ENCODE measurements at regions not wholly inside any gene's neighbourhood (a gene's known extent, or its start where the extent isn't known, plus 50 kb on each side); places are given as distances from the start of the nearest gene placed in this dataset.

DNA sequence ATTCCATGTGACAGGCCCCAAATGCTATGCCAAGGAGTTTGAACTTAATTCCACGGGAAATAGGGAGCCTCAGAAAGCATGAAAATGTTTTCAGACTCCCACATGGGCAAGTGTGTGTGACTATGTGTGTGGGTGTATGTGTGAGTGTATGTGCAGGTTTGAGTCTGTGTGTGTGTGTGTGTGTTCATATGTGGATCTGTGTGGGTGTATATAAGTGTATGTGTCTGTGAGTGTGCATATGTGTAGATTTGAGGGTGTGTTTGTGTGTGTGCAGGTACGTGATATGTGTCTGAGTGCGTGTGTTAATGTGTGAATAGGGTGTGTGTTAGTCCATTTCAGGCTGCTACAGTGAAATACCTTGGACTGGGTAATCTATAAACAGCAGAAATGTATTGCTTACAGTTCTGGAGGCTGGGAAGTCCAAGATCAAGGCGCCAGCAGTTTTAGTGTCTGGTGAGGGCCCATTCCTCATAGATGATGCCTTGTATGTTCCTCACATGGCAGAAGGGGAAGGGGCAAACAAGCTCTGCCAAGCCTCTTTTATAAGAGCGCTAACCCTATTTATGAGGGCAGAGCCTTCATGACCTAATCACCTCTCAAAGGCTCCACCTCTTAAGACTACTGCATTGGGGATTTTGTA, 181.1 kb upstream of the TAB2 start:
- no peak for TF ChIP-seq TEAD4 (IDR thresholded peaks at IDR 0.05)

GRCh38 chr6:149136913-149137286, 180.6 kb upstream of the TAB2 start:
- TF ChIP-seq RAD21 (IDR thresholded peaks at IDR 0.05; ENCODE audit: low read depth), result no peak
- TF ChIP-seq TCF12 (IDR thresholded peaks at IDR 0.05; ENCODE audit: low read depth), result no peak
- no peak for TF ChIP-seq YY1 (IDR thresholded peaks at IDR 0.05; ENCODE audit: low read depth)
- no peak for TF ChIP-seq ZBTB7A (IDR thresholded peaks at IDR 0.05; ENCODE audit: low read depth)
- TF ChIP-seq EGR1 (IDR thresholded peaks at IDR 0.05), result no peak
- TF ChIP-seq MAX (IDR thresholded peaks at IDR 0.05), result no peak
- no peak for TF ChIP-seq TAF1 (IDR thresholded peaks at IDR 0.05; ENCODE audit: low read depth)
- TF ChIP-seq, protein P1, sequence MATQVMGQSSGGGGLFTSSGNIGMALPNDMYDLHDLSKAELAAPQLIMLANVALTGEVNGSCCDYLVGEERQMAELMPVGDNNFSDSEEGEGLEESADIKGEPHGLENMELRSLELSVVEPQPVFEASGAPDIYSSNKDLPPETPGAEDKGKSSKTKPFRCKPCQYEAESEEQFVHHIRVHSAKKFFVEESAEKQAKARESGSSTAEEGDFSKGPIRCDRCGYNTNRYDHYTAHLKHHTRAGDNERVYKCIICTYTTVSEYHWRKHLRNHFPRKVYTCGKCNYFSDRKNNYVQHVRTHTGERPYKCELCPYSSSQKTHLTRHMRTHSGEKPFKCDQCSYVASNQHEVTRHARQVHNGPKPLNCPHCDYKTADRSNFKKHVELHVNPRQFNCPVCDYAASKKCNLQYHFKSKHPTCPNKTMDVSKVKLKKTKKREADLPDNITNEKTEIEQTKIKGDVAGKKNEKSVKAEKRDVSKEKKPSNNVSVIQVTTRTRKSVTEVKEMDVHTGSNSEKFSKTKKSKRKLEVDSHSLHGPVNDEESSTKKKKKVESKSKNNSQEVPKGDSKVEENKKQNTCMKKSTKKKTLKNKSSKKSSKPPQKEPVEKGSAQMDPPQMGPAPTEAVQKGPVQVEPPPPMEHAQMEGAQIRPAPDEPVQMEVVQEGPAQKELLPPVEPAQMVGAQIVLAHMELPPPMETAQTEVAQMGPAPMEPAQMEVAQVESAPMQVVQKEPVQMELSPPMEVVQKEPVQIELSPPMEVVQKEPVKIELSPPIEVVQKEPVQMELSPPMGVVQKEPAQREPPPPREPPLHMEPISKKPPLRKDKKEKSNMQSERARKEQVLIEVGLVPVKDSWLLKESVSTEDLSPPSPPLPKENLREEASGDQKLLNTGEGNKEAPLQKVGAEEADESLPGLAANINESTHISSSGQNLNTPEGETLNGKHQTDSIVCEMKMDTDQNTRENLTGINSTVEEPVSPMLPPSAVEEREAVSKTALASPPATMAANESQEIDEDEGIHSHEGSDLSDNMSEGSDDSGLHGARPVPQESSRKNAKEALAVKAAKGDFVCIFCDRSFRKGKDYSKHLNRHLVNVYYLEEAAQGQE (IDR thresholded peaks at IDR 0.05; ENCODE audit: low read depth), result no peak
- no peak for TF ChIP-seq FOXM1 (IDR thresholded peaks at IDR 0.05; ENCODE audit: borderline replicate concordance, low read depth)
- TF ChIP-seq CEBPB (IDR thresholded peaks at IDR 0.05), result no peak
- no peak for TF ChIP-seq NFIC (IDR thresholded peaks at IDR 0.05)
- no peak for TF ChIP-seq CREB1 (IDR thresholded peaks at IDR 0.05; ENCODE audit: low read depth)
- no peak for TF ChIP-seq TEAD4 (IDR thresholded peaks at IDR 0.05)
- TF ChIP-seq, protein P2, sequence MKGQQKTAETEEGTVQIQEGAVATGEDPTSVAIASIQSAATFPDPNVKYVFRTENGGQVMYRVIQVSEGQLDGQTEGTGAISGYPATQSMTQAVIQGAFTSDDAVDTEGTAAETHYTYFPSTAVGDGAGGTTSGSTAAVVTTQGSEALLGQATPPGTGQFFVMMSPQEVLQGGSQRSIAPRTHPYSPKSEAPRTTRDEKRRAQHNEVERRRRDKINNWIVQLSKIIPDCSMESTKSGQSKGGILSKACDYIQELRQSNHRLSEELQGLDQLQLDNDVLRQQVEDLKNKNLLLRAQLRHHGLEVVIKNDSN (IDR thresholded peaks at IDR 0.05), result no peak
- no peak for TF ChIP-seq EP300 (IDR thresholded peaks at IDR 0.05; ENCODE audit: borderline replicate concordance)

- no peak for TF ChIP-seq NFIC (IDR thresholded peaks at IDR 0.05)
- no peak for TF ChIP-seq CEBPB (IDR thresholded peaks at IDR 0.05)
- TF ChIP-seq MAX (IDR thresholded peaks at IDR 0.05), result no peak
- no peak for TF ChIP-seq EGR1 (IDR thresholded peaks at IDR 0.05)
- no peak for TF ChIP-seq TAF1 (IDR thresholded peaks at IDR 0.05; ENCODE audit: low read depth)
- no peak for TF ChIP-seq TEAD4 (IDR thresholded peaks at IDR 0.05)
- no peak for TF ChIP-seq TCF12 (IDR thresholded peaks at IDR 0.05; ENCODE audit: low read depth)
- TF ChIP-seq YY1 (IDR thresholded peaks at IDR 0.05; ENCODE audit: low read depth), result no peak
- TF ChIP-seq ZBTB7A (IDR thresholded peaks at IDR 0.05; ENCODE audit: low read depth), result no peak
- TF ChIP-seq RAD21 (IDR thresholded peaks at IDR 0.05; ENCODE audit: low read depth), result no peak
- TF ChIP-seq, protein P2 (IDR thresholded peaks at IDR 0.05), result no peak
- no peak for TF ChIP-seq FOXM1 (IDR thresholded peaks at IDR 0.05; ENCODE audit: borderline replicate concordance, low read depth)
- TF ChIP-seq CREB1 (IDR thresholded peaks at IDR 0.05; ENCODE audit: low read depth), result no peak
These were observed 179.9 kb upstream of the TAB2 start for GRCh38 chr6:149137594-149137993.

DNA sequence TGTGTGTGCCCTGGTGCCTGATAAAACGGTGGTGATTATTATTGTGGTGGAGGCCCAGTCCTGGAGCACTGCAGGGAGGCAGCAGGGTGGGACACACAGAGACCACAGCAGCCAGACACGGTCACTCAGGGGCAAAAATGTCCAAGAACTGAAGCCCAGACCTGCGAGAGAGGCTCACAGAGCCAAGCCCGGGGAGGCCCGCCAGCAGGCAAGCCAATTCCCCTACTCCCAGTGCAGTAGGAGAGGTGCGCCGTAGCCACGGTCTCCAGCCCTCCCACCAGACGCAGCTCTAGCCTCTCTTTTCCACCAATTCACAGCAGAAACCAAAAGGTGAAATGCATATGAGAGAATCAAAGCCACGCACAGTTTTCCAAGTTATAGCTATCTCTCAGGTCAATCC, 179.4 kb upstream of the TAB2 start:
- TF ChIP-seq YY1 (IDR thresholded peaks at IDR 0.05; ENCODE audit: low read depth) (no peak), RAD21 (IDR thresholded peaks at IDR 0.05; ENCODE audit: low read depth) (no peak), TCF12 (IDR thresholded peaks at IDR 0.05; ENCODE audit: low read depth) (no peak), EGR1 (IDR thresholded peaks at IDR 0.05) (no peak), EP300 (IDR thresholded peaks at IDR 0.05; ENCODE audit: borderline replicate concordance) (no peak), ZBTB7A (IDR thresholded peaks at IDR 0.05; ENCODE audit: low read depth) (no peak), MAX (IDR thresholded peaks at IDR 0.05) (no peak), CEBPB (IDR thresholded peaks at IDR 0.05) (no peak)
- TF ChIP-seq, protein P1 (IDR thresholded peaks at IDR 0.05; ENCODE audit: low read depth), result no peak
- TF ChIP-seq, protein P2 (IDR thresholded peaks at IDR 0.05), result no peak

DNA sequence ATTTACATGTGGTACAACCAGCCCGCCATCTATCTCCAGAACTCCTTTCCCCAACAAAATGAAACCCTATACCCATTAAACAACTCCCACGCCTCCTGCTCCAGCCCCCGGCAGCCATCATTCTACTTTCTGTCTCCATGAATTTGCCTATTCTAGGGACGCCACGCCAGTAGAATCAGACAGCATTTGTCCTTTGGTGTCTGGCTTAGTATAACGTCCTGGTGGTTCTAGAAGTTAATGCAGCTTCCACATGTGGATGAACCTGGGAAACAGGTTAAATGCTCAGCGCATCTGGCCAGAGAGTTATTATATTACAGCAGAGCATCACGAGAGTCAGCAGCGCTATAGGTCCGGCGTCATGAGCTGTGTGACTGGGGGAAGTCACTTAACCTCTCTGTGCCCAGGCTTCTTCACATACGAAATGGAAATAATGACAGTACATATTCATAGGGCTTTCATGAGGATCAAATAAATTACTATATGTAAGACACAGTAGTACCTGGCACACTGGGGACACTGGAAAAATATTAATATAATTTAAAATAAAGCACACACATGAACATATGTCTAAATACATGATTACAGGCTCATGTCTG, 178.7 kb upstream of the TAB2 start:
- TF ChIP-seq, protein P2 (IDR thresholded peaks at IDR 0.05), result no peak
- TF ChIP-seq NFIC (IDR thresholded peaks at IDR 0.05), result no peak
- TF ChIP-seq CEBPB (IDR thresholded peaks at IDR 0.05), result no peak
- TF ChIP-seq, protein P1 (IDR thresholded peaks at IDR 0.05; ENCODE audit: low read depth), result no peak
- TF ChIP-seq MAX (IDR thresholded peaks at IDR 0.05), result no peak
- no peak for TF ChIP-seq EGR1 (IDR thresholded peaks at IDR 0.05)
- TF ChIP-seq RAD21 (IDR thresholded peaks at IDR 0.05; ENCODE audit: low read depth), result no peak
- no peak for TF ChIP-seq EP300 (IDR thresholded peaks at IDR 0.05; ENCODE audit: borderline replicate concordance)
- TF ChIP-seq TEAD4 (IDR thresholded peaks at IDR 0.05), result no peak
- no peak for TF ChIP-seq YY1 (IDR thresholded peaks at IDR 0.05; ENCODE audit: low read depth)
- no peak for TF ChIP-seq TCF12 (IDR thresholded peaks at IDR 0.05; ENCODE audit: low read depth)
- TF ChIP-seq ZBTB7A (IDR thresholded peaks at IDR 0.05; ENCODE audit: low read depth), result no peak
- no peak for TF ChIP-seq CREB1 (IDR thresholded peaks at IDR 0.05; ENCODE audit: low read depth)
- TF ChIP-seq FOXM1 (IDR thresholded peaks at IDR 0.05; ENCODE audit: borderline replicate concordance, low read depth), result no peak
- TF ChIP-seq TAF1 (IDR thresholded peaks at IDR 0.05; ENCODE audit: low read depth), result no peak
